ENCODE measurements at regions not wholly inside any gene's neighbourhood (a gene's known extent, or its start where the extent isn't known, plus 50 kb on each side); places are given as distances from the start of the nearest gene placed in this dataset.

GRCh38 chr5:167155387-167156005, 1135.9 kb upstream of the WWC1 start:
- TF ChIP-seq CTCF (conservative IDR thresholded peaks at IDR 0.05; ENCODE audit: low read length) (no peak), EZH2phosphoT487 (IDR thresholded peaks at IDR 0.05; ENCODE audit: borderline replicate concordance, low read depth, low read length) (no peak)
